Stomach (tissue), 4 donors: ENCODE measurements at regions not wholly inside any gene's neighbourhood (a gene's known extent, or its start where the extent isn't known, plus 50 kb on each side); places are given as distances from the start of the nearest gene placed in this dataset.

ENCODE experiments used
- EP300 ChIP-seq: sonication (generic); formaldehyde crosslinking; IDR thresholded peaks from one replicate; pipeline ENCODE4 v1.6.1; 2017; ENCODE audit warnings: antibody characterized with exemption
- POLR2A ChIP-seq, 4 donors: fragments of 450-650 bp; IDR thresholded peaks; one replicate each; pipeline ENCODE4 v1.6.1; 2016; ENCODE audit warnings: antibody characterized with exemption in 4 of 4, control low read depth in 2 of 4, mild to moderate bottlenecking in 1 of 4, moderate library complexity in 1 of 4
- POLR2AphosphoS5 ChIP-seq, 3 donors: sonication (generic); formaldehyde crosslinking; IDR thresholded peaks; one replicate each; pipeline ENCODE4 v1.6.1; 2016; ENCODE audit warnings: antibody characterized with exemption in 3 of 3
- TF ChIP-seq, protein P1 (sequence below), 7 experiments: fragments of 450-650 bp in 4 of 7; fragments of 200-600 bp in 3 of 7; sonication (generic) in 3 of 7; IDR thresholded peaks; one replicate each; pipeline ENCODE4 v1.5.1; 2016 to 2019; ENCODE audit warnings: antibody characterized with exemption in 7 of 7, control low read depth in 2 of 7, mild to moderate bottlenecking in 1 of 7

DNA sequence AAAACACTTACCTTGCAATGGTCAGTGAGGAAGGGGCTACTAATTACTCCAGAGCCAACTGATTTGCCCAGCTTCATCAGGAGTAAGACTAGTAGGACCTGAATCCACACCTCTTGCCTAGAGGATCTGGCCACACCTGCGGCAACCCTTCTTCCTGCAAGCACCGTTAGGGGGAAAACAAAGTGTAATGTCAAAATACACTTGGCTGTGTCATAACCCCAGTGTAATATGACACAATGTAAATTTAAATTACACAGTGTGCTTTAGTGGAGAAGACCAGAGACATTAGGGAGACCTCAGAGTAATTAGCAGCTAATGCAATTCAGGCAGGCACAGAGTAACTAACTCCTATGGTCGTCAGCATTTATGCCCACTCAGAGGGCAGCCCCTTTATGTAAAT is 308.5 kb upstream of the ARRDC4 start:
- TF ChIP-seq, protein P1, sequence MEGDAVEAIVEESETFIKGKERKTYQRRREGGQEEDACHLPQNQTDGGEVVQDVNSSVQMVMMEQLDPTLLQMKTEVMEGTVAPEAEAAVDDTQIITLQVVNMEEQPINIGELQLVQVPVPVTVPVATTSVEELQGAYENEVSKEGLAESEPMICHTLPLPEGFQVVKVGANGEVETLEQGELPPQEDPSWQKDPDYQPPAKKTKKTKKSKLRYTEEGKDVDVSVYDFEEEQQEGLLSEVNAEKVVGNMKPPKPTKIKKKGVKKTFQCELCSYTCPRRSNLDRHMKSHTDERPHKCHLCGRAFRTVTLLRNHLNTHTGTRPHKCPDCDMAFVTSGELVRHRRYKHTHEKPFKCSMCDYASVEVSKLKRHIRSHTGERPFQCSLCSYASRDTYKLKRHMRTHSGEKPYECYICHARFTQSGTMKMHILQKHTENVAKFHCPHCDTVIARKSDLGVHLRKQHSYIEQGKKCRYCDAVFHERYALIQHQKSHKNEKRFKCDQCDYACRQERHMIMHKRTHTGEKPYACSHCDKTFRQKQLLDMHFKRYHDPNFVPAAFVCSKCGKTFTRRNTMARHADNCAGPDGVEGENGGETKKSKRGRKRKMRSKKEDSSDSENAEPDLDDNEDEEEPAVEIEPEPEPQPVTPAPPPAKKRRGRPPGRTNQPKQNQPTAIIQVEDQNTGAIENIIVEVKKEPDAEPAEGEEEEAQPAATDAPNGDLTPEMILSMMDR (IDR thresholded peaks at IDR 0.05): no peak
- no peak for TF ChIP-seq EP300
- no peak for TF ChIP-seq POLR2A (IDR thresholded peaks at IDR 0.05)
- TF ChIP-seq POLR2AphosphoS5 (IDR thresholded peaks at IDR 0.05): no peak
